Nephron progenitor cell (in vitro differentiated cells): ENCODE measurements at regions not wholly inside any gene's neighbourhood (a gene's known extent, or its start where the extent isn't known, plus 50 kb on each side); places are given as distances from the start of the nearest gene placed in this dataset.

Experiments
- DNase-seq: peaks from one replicate; pipeline ENCODE4 v3.0.0; 2021
- H3K27ac Mint-ChIP-seq: 2 replicates; pipeline ENCODE4 v1.8.0; 2021; ENCODE audit warnings: mild to moderate bottlenecking, moderate library complexity, mixed read lengths
- H3K27me3 Mint-ChIP-seq: 2 replicates; pipeline ENCODE4 v1.8.0; 2021; ENCODE audit warnings: mild to moderate bottlenecking, low read depth, mixed read lengths; ENCODE audit not compliant: poor library complexity
- H3K36me3 Mint-ChIP-seq: 2 replicates; pipeline ENCODE4 v1.8.0; 2021; ENCODE audit warnings: low read depth, mixed read lengths
- H3K4me1 Mint-ChIP-seq: 2 replicates; pipeline ENCODE4 v1.8.0; 2021; ENCODE audit warnings: mixed read lengths
- H3K4me3 Mint-ChIP-seq: 2 replicates; pipeline ENCODE4 v1.8.0; 2021; ENCODE audit warnings: mild to moderate bottlenecking, moderate library complexity, mixed read lengths
- H3K9me3 Mint-ChIP-seq: 2 replicates; pipeline ENCODE4 v1.8.0; 2021; ENCODE audit warnings: mild to moderate bottlenecking, moderate library complexity, mixed read lengths
- CTCF ChIP-seq: fragments of 200-600 bp; sonication (generic); IDR thresholded peaks from 2 replicates; pipeline ENCODE4 v1.5.0; 2021; ENCODE audit warnings: antibody characterized with exemption

GRCh38 chrX:2145692-2146367, 354.9 kb downstream of the DHRSX start:
- no peak for TF ChIP-seq CTCF
- Mint-ChIP-seq H3K4me1 (peaks cover 5% of the 10 kb centered on the region), H3K27me3 (peaks cover 3% of the 10 kb centered on the region), H3K27ac (peak overlapping the region; percentile 7), H3K4me3 (no peak overlapping the region), H3K9me3 (peaks cover 54% of the 10 kb centered on the region), H3K36me3 (peaks cover 26% of the 10 kb centered on the region)
- DNase-seq, result no peak

- H3K9me3 Mint-ChIP-seq, result peaks cover 27% of the 10 kb centered on the region
- no peak for TF ChIP-seq CTCF
- H3K27me3 Mint-ChIP-seq, result peaks cover 3% of the 10 kb centered on the region
Observed at GRCh38 chrX:2137882-2138281, 362.9 kb downstream of the DHRSX start.

GRCh38 chrX:2136848-2137247, 363.9 kb downstream of the DHRSX start:
- TF ChIP-seq CTCF, result no peak
- no peak overlapping the region for H3K4me3 Mint-ChIP-seq
- H3K9me3 Mint-ChIP-seq, result peaks cover 18% of the 10 kb centered on the region
- no peak overlapping the region for H3K27ac Mint-ChIP-seq
- H3K27me3 Mint-ChIP-seq, result no peaks in the 10 kb centered on the region
- no peaks in the 10 kb centered on the region for H3K4me1 Mint-ChIP-seq
- H3K36me3 Mint-ChIP-seq, result peaks cover 5% of the 10 kb centered on the region
- DNase-seq, result no peak

More at GRCh38 chrX:2137882-2138281, 362.9 kb downstream of the DHRSX start:
- Mint-ChIP-seq H3K36me3 (peaks cover 7% of the 10 kb centered on the region), H3K4me3 (no peak overlapping the region), H3K27ac (no peak overlapping the region), H3K4me1 (no peaks in the 10 kb centered on the region)
- DNase-seq, result no peak

GRCh38 chrX:2135421-2135820, 365.4 kb downstream of the DHRSX start:
- Mint-ChIP-seq H3K4me3 (no peak overlapping the region), H3K27ac (no peak overlapping the region), H3K4me1 (no peaks in the 10 kb centered on the region), H3K36me3 (no peaks in the 10 kb centered on the region), H3K27me3 (no peaks in the 10 kb centered on the region), H3K9me3 (peaks cover 13% of the 10 kb centered on the region)
- no peak for TF ChIP-seq CTCF
- no peak for DNase-seq

GRCh38 chrX:2134782-2135181, 366.0 kb downstream of the DHRSX start:
- no peak for TF ChIP-seq CTCF
- Mint-ChIP-seq H3K4me3 (no peak overlapping the region), H3K4me1 (no peaks in the 10 kb centered on the region), H3K36me3 (no peaks in the 10 kb centered on the region), H3K9me3 (peaks cover 12% of the 10 kb centered on the region), H3K27me3 (no peaks in the 10 kb centered on the region), H3K27ac (no peak overlapping the region)
- DNase-seq, result no peak
